GM12878 (cell line): ENCODE measurements at regions not wholly inside any gene's neighbourhood (a gene's known extent, or its start where the extent isn't known, plus 50 kb on each side); places are given as distances from the start of the nearest gene placed in this dataset.

ENCODE experiments used
- ATAC-seq: fragments of 200-7000 bp; cut with Tn5 transposase; 3 replicates; pipeline ENCODE4 v1.9.1; 2020; ENCODE audit warnings: mild to moderate bottlenecking, moderate library complexity
- BruUV-seq: library from RNA; stranded (reverse); fragments of 400-500 nt; replicated peaks from 2 replicates; lab custom pipeline; 2021; lab: Mats Ljungman, UMichigan
- CTCF ChIA-PET: fragments of 300-600 bp; sonication (Branson Sonifier 250); formaldehyde crosslinking; extraction: SDS; loops from one replicate; lab custom pipeline; 2021; ENCODE audit warnings: inconsistent platforms; lab: Yijun Ruan, JAX
- POLR2A ChIA-PET: fragments of 350-600 bp; formaldehyde crosslinking; extraction: SDS; loops from one replicate; lab custom pipeline; 2021; ENCODE audit warnings: inconsistent platforms; lab: Charles Lee
- RAD21 ChIA-PET: fragments of 300-600 bp; sonication (Branson Sonifier 250); formaldehyde crosslinking; loops from one replicate; lab custom pipeline; 2023; ENCODE audit warnings: antibody characterized with exemption; ENCODE audit not compliant: unreplicated experiment; lab: Charles Lee
- SMC1A ChIA-PET: fragments of 300-600 bp; sonication (Branson Sonifier 250); formaldehyde crosslinking; loops from one replicate; lab custom pipeline; 2023; ENCODE audit not compliant: unreplicated experiment, uncharacterized antibody; lab: Charles Lee
- DNase-seq: peaks from one replicate; pipeline ENCODE4 v3.0.0-alpha.2; 2011; ENCODE audit warnings: low read depth, low spot score
- FAIRE-seq: peaks from 3 replicates; lab custom pipeline; 2011; peaks lifted over from hg19 to GRCh38; lab: Jason Lieb, UNC
- H2AFZ ChIP-seq: 2 replicates; pipeline ENCODE4 v1.6.0; 2011; ENCODE audit warnings: low read depth, low read length, control low read depth; ENCODE audit not compliant: control insufficient read depth
- H3K27ac ChIP-seq: 2 replicates; pipeline ENCODE4 v1.5.1; 2011; ENCODE audit warnings: control low read depth; ENCODE audit not compliant: control insufficient read depth, insufficient read depth
- H3K27me3 ChIP-seq, 2 experiments: replicated peaks in 1 of 2; 2 replicates each; pipeline versions ENCODE4 v1.6.0 to v1.6.1; 2011; ENCODE audit warnings: low read length in 1 of 2; ENCODE audit not compliant: control insufficient read depth in 2 of 2, insufficient read depth in 2 of 2
- H3K36me3 ChIP-seq, 2 experiments: 2 replicates each; pipeline ENCODE4 v1.5.1; 2011; ENCODE audit warnings: low read length in 1 of 2; ENCODE audit not compliant: control insufficient read depth in 2 of 2, insufficient read depth in 2 of 2
- H3K4me1 ChIP-seq: 2 replicates; pipeline ENCODE4 v1.6.1; 2011; ENCODE audit warnings: mild to moderate bottlenecking, low read length, moderate library complexity, mixed read lengths; ENCODE audit not compliant: control insufficient read depth, insufficient read depth
- H3K4me2 ChIP-seq: 2 replicates; pipeline ENCODE4 v1.6.0; 2011; ENCODE audit warnings: control low read depth; ENCODE audit not compliant: control insufficient read depth, insufficient read depth
- H3K4me3 ChIP-seq: fragments of 200-600 bp; sonication (generic); 2 replicates; pipeline ENCODE4 v1.5.1; 2016
- H3K79me2 ChIP-seq: 2 replicates; pipeline ENCODE4 v1.6.0; 2011; ENCODE audit warnings: low read length; ENCODE audit not compliant: control insufficient read depth, insufficient read depth
- H3K9ac ChIP-seq: 2 replicates; pipeline ENCODE4 v1.8.0; 2011; ENCODE audit warnings: low read length, control low read depth, mixed read lengths; ENCODE audit not compliant: control insufficient read depth, insufficient read depth
- H3K9me3 ChIP-seq: replicated peaks from 3 replicates; pipeline ENCODE4 v1.5.1; 2011; ENCODE audit warnings: mild to moderate bottlenecking, low read length; ENCODE audit not compliant: control insufficient read depth, insufficient read depth
- H4K20me1 ChIP-seq: 2 replicates; pipeline ENCODE4 v1.6.0; 2011; ENCODE audit not compliant: control insufficient read depth, insufficient read depth
- BRCA1 ChIP-seq: IDR thresholded peaks from 2 replicates; pipeline ENCODE4 v1.6.1; 2011; ENCODE audit warnings: low read depth, low read length, improper control_type of control experiment
- E2F4 ChIP-seq: IDR thresholded peaks from 2 replicates; pipeline ENCODE4 v1.6.1; 2012; ENCODE audit warnings: low read depth, low read length, improper control_type of control experiment
- EP300 ChIP-seq, 2 experiments: fragments of 150-350 bp in 1 of 2; IDR thresholded peaks; 2 replicates each; pipeline ENCODE4 v1.6.1; 2011 to 2012; ENCODE audit warnings: low read depth in 2 of 2, low read length in 2 of 2, borderline replicate concordance in 1 of 2, improper control_type of control experiment in 1 of 2, inconsistent platforms in 1 of 2; ENCODE audit not compliant: control insufficient read depth in 1 of 2
- GABPA ChIP-seq: IDR thresholded peaks from 2 replicates; pipeline ENCODE4 v1.6.1; 2014; ENCODE audit warnings: antibody characterized with exemption, low read depth, mild to moderate bottlenecking, inconsistent platforms
- JUND ChIP-seq: IDR thresholded peaks from 2 replicates; pipeline ENCODE4 v1.6.1; 2012; ENCODE audit warnings: low read depth, mild to moderate bottlenecking, low read length, improper control_type of control experiment, moderate library complexity
- KDM1A ChIP-seq: fragments of 200-600 bp; sonication (generic); IDR thresholded peaks from 2 replicates; pipeline ENCODE4 v1.6.1; 2016; ENCODE audit warnings: borderline replicate concordance
- NR2C1 ChIP-seq: fragments of 450-650 bp; IDR thresholded peaks from 2 replicates; pipeline ENCODE4 v1.6.1; 2017; ENCODE audit warnings: antibody characterized with exemption, mild to moderate bottlenecking, moderate library complexity
- NR2C2 ChIP-seq: IDR thresholded peaks from 2 replicates; pipeline ENCODE4 v1.6.1; 2011; ENCODE audit warnings: borderline replicate concordance, low read depth; ENCODE audit not compliant: control insufficient read depth, insufficient read length
- POU2F2 ChIP-seq: IDR thresholded peaks from 3 replicates; pipeline ENCODE4 v1.6.1; 2011; ENCODE audit warnings: low read depth, mild to moderate bottlenecking, low read length, borderline replicate concordance
- RELB ChIP-seq: fragments of 450-650 bp; IDR thresholded peaks from 2 replicates; pipeline ENCODE4 v1.6.1; 2017; ENCODE audit warnings: low read depth, mild to moderate bottlenecking, moderate library complexity
- SKIL ChIP-seq: fragments of 450-650 bp; IDR thresholded peaks from 2 replicates; pipeline ENCODE4 v1.6.1; 2017; ENCODE audit warnings: mild to moderate bottlenecking, low read depth, inconsistent platforms; ENCODE audit not compliant: poor library complexity, severe bottlenecking
- SMAD1 ChIP-seq: fragments of 450-650 bp; IDR thresholded peaks from 2 replicates; pipeline ENCODE4 v1.6.1; 2018; ENCODE audit warnings: mild to moderate bottlenecking, low read depth; ENCODE audit not compliant: partially characterized antibody
- WGBS: methylation state at CpG from one replicate; pipeline ENCODE4 v1.1.6; 2016; ENCODE audit warnings: low lambda C conversion rate; ENCODE audit not compliant: insufficient replicate concordance, insufficient coverage; ENCODE audit errors: missing lambda C conversion rate; 5-methylcytosine and 5-hydroxymethylcytosine counted together
- in situ Hi-C: fragments of 300-500 bp; cut with MboI; formaldehyde crosslinking; loops from 9 replicates; pipeline ENCODE4 v1.14.3; 2018; ENCODE audit warnings: mixed read lengths
- intact Hi-C: fragments of 100-400 bp; cut with micrococcal nuclease; formaldehyde crosslinking; loops from one replicate; pipeline ENCODE4 v1.14.2; 2022; ENCODE audit not compliant: unreplicated experiment

GRCh38 chr14:42000450-42000849 is 393.8 kb downstream of the LRFN5 start (continued):
- TF ChIP-seq KDM1A (no peak), NR2C1 (no peak), JUND (no peak), EP300 (IDR thresholded peaks at IDR 0.05; ENCODE audit: borderline replicate concordance in 1 of 2, control insufficient read depth in 1 of 2, low read depth in 2 of 2, low read length in 2 of 2) (no peak), RELB (no peak), GABPA (no peak), NR2C2 (no peak)
- TF ChIP-seq, all 136 proteins: peak for 0

GRCh38 chr14:41993687-41994086 is 387.0 kb downstream of the LRFN5 start:
- Histone ChIP-seq H2AFZ (no peak overlapping the region), H3K4me2 (no peak overlapping the region), H3K9me3 (no peaks in the 10 kb centered on the region), H3K4me1 (no peaks in the 10 kb centered on the region), H4K20me1 (no peaks in the 10 kb centered on the region), H3K79me2 (no peaks in the 10 kb centered on the region), H3K27me3 (no peaks in the 10 kb centered on the region), H3K36me3 (no peaks in the 10 kb centered on the region), H3K4me3 (no peak overlapping the region), H3K9ac (no peak overlapping the region), H3K27ac (no peak overlapping the region)
- ChIA-PET SMC1A (no interaction called here), POLR2A (no interaction called here), RAD21 (no interaction called here), CTCF (interaction anchor here (0.6 kb wide), 1 partner anchor 11 kb away, joined by 3 read pairs; no protein-coding TSS in a partner anchor)
- ATAC-seq (no peak), DNase-seq (no peak), FAIRE-seq (no peak)
- intact Hi-C loops (no loop called here), in situ Hi-C loops (no loop called here)
- 0% methylated on average over 1 of the region's 1 CpG for WGBS
- BruUV-seq, result no TSS peak
- TF ChIP-seq BRCA1 (no peak), SKIL (no peak), SMAD1 (no peak), POU2F2 (no peak), E2F4 (no peak)
